HG03139 (cell line): ENCODE measurements at regions not wholly inside any gene's neighbourhood (a gene's known extent, or its start where the extent isn't known, plus 50 kb on each side); places are given as distances from the start of the nearest gene placed in this dataset.
A peak's percentile ranks its signal among the peaks of the same experiment; 100 is the strongest.
"Not testable (repeated sequence)": the region's sequence is repeated elsewhere in the genome, so short reads cannot be mapped to it uniquely, and the experiment has no call there.

Source experiments
- ATAC-seq: cut with Tn5 transposase; IDR thresholded peaks from one replicate; pipeline ENCODE4 v1.9.1; 2021; ENCODE audit not compliant: unreplicated experiment

DNA sequence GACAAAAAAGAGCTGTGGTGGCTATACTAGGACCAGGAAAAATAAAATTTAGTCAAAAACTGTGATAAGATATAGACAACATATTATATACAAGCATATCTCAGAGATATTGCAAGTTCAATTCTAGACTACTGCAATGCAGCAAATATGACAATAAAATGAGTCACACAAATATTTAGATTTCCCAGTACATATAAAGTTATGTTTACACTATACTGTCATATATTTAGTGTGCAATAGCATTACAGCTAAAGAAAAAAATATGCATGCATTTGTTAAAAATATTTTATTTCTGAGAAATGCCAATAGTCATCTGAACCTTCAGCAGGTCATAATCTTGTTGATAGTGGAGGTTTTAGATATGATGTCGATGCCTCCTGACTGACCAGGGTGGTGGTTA lies 72.1 kb downstream of the AKR1C4 start:
- no peak for ATAC-seq

DNA sequence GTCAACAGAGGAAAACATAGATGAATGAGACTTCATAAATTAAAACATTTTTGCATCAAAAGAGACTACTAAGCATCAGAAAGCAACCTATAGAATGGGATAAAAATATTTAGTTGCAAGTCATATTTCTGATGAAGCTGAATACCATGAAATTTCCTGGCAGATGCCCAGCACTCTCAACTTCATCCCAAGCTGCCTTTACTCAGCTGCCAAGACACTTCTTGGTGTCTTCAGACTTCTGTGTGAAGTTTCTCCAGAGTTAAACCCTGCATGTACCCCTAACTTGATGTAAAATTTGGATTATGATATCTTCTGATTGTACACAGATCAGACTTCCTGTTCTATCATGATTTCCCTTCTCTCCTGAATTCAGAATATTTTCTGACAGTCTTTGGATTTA lies 73.2 kb downstream of the AKR1C4 start:
- ATAC-seq, result no peak

DNA sequence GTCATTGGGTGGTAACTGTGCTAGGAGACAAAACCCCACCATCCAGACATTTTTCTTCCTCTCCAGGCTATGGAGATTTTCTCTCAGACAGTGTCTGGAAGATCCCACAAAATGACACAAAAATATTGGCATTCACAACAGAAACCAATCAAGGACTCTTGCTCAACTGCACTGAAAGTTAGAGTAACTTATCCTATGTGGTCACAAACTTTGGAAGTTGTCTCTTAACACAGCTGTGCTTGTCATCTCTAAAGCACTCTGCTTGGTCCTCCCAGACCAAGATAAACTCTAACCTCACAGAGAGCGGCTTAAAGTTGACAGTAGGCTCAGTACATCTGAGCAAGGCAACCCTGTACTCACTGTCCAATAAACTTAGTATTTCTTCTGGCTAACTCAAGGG lies 74.9 kb downstream of the AKR1C4 start:
- ATAC-seq, result no peak

DNA sequence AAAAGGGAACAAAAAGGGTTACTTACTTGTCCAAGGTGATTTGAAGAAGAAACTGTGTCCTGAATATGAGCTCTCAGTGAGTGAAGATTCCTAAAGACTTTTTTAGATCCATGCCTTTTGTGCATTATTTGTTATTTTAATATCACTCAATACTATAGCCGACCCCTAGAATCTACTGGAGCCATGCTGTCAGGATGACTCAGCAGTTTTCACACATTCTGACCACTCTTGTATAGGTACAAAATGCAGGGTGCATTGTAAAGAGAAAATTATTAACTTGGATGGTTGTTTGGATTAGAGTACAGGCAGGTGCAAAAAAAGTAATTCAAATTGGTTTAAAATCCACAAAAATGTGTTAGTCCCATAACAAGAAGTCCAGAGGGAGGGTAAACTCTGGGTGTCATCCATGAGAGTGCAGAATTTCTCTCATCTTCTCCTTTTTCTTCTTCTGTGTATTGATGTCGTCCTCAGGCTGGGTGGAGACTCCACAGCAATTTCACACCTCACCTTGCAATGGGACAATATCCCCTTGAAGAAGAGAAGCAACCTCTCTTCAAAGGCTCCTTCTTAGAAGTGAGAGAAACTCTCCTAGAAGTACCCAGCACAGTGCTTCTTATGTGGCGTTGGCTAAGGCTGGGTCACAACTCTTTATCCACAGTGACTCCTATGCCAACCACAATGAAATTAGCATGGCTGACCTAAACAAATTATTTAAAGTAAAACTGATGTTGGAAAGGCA lies 75.6 kb downstream of the AKR1C4 start:
- ATAC-seq, result no peak

DNA sequence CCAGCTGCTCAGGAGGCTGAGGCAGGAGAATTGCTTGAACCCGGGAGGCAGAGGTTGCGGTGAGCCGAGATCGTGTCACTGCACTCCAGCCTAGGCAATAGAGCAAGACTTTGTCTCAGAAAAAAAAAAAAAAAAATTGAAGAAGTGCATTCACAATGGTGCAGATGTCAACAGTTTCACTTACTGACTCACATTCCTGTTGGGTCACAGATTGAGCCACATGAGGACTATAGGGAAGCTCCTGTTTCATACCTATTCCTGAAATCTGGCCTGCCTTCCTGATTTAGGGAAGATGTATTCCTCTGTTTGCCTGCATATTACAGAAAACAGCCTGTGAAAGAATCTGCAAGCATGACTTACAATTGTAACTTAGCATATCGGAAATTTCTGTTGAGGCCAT lies 78.2 kb downstream of the AKR1C4 start:
- ATAC-seq, result no peak

DNA sequence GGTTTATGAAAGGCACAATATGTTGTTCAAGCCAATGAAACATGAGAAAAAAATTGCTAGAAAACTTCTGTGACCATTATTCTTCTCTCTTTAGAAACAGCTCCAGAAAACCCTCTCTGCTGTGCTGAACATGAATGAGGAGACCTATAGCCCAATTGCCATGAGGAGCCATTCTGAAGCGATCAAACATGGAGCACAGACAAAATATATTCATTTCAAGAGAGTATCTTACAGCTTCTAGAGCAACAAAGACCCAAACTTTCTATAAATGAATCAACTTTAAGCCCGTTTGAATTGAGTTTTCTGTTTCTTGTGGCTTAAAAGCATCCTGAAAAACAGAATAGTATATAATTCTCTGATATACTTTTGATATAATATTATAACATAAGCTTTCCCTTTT lies 83.4 kb upstream of the UCN3 start:
- ATAC-seq, result no peak

DNA sequence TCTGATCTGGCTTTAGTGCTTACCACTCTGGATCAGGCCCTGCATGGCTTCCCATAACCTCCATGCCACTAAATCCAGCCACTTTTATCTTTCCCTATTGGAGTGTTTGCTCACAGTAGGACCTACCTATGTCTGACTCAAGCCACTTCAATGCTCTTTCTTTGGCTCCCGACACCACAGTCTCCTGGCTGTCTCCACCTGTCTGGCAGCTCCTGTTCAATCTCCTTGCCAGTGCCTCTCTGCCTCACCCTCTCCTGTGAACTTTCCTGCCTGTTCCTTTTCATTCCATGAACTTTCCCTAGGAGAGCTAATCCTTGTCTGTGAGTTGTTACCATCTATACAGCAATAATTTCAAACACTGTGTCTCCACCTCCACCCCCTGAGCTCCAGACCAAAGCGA lies 82.6 kb upstream of the UCN3 start:
- no peak for ATAC-seq

DNA sequence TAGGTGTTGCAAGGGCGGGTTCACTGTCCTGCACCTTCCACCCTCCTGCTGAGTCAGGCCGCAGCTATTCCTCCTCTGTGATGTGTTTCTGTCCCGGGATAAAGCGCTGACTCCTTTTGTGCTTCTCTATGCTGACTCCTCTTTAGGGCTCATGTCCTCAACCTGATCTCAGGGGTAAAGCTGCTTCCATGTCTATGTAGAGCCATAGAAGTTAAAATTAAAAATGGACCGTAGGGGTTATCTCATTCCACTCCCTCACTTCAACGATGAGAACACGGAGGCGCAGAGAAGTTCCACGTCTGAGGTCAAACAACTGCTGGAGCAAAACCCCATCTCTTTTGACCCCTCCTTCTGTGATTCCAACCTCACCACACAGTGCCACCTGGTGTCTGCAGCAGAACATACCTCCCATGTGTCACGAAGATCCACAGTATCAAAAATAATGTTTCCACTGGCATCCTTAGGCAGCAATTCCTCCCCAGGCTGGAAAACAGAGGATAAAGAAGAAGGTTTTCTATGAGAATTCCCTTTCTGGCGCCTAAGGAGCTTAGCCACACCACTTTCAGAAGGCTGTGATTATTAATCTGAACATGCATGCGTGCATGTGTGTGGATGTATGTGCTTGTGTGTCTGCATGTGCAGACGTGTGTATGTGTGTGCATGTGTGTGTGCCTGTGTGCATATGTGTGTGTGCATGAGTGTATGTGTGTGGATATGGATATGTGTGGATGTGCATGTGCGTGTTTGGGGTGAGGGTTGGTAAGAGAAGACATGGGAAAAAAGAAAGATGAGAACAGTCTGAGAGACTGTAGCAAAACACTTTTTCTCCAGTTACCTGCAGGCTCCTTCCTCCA lies 81.2 kb upstream of the UCN3 start:
- ATAC-seq, result peak; percentile 75

DNA sequence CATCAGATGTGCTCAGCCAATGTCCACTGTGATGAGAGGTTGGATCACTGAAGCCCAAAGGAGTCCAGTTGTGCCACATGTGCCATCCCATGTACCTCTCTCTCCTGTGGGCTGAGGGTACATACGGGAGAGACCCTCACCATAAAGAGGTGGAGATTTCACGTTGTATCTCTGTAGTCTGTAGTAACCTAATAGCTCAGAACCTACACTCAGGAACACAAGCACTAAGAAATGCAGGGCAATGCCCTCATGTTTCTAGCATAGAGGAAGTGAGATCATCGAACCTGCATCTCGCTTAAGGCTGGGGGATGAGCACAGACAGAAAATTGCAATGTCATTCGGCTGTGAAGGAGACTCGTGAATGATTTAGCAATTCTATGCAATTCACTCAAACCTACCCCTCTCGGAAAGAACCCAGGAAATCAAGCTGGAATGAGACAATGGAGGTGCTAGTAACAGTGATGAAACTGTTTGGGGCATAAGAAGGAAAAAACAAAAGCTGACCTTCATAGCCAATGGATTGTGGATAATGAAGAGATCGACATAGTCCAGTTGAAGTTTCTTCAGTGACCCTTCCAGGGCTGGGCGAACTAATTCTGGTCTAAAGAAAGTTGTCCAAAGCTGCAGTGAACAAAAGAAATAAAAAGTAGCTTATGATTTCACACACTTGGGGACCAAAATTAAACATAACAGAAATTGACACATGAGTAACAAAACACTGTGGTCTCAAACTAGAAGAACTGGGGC lies 80.3 kb upstream of the UCN3 start:
- ATAC-seq, result peak; percentile 78

DNA sequence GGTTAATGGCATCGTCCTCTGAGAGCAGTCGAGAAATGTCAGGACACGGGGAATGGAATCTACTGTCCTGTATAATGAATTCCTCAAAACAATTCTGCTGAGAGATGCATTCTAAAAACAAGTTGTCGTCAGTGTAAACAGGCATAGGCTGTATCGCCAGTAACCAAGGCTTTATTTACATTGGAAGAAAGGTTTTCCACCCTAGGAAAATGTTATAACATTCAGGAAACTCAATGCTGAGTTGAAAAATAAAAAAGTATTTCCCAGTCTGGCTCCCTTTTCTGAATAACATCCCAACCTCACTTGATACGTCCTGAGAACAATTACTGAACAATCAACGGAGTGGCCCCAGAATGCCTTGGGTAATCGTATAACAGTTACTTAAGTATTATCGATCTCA lies 79.6 kb upstream of the UCN3 start:
- ATAC-seq, result no peak

DNA sequence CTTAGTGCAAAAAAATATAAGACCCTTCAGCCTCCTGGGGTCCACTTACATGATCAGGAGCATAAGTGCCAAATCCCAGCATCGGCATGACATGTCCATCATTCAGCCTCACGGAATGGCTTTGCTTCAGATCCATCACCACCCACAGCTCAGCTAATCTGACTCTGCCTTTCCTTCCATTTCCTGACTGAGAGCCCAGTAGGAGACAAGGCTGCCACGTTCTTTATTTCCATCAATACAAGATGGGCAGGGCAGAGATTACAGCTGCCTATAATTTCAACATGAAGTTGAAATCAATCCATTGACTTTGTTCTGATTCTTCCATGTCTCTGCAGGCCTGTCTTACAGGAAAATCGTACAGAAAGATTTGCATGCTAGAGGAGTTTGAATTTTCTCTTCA lies 76.4 kb upstream of the UCN3 start:
- ATAC-seq, result no peak

DNA sequence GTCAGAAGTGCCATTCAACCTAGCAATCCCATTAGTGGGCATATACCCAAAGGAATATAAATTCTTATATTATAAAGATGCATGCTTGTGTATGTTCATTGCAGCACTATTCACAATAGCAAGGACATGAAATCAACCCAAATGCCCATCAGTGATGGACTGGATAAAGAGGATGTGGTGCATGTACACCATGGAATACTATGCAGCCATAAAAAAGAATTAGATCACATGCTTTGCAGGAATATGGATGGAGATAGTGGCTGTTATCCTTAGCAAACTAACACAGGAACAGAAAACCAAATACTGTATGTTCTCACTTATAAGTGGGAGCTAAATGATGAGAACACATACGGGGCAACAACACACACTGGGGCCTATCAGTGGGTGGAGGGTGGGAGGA lies 75.5 kb upstream of the UCN3 start:
- ATAC-seq, result not testable (repeated sequence)

DNA sequence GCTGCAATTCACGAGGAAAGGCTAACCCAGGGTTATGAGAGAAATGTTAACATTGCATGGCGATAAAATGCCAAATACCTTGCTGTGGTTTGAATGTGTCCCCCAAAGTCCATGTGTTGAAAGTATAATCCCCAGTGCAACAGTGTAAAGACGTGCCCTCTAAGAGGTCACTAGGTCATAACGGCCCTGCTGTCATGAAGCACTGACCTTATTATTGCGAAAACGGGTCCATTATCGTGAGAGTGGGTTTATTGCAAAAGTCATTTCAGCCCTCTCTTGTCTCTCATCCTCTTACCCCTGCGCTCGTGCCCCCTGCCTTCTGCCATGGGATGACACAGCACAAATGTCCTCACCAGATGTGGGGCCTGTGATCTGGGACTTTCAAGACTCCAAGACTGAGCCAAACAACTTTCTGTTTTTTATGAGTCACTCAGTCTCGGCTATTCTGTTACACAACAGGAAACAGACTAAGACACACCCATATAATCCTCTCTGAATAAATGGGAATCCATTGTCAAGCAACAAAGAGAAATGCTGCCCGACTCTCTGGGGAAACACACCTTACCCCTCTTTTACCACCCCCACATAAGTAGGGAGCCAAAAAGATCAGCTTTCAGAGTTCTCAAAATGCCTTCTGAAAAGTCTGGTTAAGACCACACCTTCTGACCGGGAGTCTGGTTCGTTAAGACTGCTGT lies 73.1 kb upstream of the UCN3 start:
- no peak for ATAC-seq

DNA sequence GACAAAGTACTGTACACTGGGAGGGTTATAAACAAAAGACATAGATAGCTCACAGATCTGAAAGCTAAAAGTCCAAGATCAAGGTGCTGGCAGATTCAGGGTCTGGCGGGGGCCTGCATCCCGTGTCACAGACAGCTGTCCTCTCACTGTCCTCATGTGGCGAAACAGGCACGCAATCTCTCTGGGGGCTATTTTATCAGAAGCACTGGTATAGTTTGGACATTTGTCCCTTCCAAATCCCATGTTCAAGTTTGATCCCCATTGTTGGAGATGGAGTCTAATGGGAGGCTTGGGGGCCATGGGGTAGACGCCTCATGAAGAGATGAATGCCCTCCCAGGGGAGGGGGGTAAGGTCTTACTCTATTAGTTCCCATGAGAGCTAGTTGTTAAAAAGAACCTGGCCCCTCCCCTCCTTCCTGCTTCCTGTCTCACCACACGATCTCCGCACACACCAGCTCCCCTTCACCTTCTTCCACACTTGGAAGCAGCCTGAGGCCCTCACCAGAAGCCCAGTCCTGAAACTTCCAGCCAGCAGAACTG lies 72.5 kb upstream of the UCN3 start:
- ATAC-seq, result no peak

DNA sequence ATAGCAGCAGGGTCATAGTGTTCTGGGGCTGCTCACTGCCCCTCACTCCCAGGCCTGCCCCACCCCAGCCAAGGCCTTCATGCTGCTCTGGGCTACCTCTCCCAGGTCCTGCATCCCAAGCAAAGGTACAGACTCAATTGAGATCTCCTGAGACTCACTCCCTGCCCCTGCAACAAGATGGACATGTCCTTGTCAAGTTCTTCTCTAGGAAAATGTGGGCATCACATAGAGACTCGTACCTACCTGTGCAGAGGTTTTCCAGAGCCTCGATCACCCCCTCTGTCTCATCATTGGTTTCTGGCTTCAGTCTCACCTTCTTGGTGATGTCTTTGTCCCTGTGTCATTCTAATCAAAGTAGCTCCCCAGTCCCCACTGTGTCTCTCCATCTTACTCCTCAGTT lies 71.8 kb upstream of the UCN3 start:
- ATAC-seq, result not testable (repeated sequence)

DNA sequence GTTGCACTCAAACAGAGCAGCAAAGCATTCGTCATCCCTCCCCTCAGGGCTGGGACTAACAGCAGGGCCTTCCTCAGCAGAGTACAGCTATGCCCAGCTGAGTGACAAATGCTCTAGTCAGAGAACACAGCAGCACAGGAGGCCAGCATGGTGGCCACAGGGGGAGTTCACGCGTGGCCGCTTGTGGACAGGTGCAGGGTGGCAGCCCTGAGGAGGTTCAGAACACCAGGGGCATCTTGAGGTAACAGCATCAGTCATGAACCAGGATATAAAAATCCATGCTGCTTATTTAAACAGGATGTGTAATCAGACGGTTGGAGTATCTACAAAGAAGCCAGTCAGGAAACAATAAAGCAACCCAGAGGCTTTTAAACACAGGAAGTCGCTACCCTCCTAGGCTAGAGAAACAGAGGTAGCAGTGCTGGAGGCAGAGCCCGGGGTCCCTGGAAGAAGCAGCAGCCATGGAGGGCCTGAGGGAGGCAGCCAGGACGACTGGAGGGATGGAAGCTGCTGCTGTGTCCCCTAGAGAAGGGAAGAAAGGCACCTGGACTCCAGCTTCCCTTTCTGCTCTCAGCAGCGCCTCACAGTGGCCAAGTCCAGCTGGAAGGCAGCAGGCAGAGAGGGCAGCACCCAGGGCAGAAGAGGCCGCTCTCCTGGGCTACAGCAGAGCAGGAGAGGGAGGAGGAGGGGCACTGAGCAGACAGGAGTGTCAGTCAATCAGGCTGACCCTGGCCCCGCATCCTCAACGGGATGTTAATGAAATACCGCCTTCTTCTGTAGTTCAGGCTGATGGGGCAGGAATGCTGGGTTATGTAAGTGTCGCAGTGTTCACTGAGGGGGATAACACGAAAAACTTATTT lies 70.8 kb upstream of the UCN3 start:
- ATAC-seq, result no peak

DNA sequence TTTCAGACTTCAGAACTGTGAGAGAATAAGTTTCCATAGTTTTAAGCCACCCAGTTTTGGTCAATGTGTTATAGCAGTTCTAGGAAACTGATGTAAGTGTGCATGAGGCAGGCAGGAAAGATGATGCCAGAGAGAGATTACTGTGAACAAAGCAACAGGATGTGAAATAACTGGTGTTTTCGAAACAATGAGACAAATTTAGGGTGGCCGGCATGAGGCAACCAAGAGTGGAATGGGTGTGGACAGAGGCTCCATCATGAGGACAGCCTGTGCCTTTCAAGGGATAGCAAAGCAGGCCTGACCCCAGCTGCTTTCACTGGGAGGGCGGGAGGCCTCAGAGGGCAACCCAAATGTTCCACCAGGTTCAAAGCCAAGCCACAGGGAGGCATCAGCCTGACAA lies 67.3 kb upstream of the UCN3 start:
- ATAC-seq, result no peak

DNA sequence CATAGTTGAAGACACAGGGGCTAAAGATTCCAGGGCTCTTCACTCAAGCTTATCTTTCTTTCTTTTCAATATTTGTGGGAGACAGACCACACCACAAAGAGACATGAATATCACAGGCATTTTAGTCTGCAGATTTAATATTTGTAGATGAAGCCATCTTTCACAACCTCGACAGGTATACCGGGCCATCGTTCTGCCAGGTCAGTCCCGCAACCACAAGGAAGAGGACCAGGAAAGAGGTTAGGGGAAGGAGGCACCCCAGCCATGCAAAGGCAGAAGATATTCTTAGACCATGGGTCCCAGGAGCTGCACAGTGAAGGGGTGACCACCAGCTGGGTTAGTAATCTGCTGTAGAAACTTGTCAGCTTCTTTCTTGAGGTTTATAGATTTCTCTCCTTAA lies 66.8 kb upstream of the UCN3 start:
- ATAC-seq, result no peak

DNA sequence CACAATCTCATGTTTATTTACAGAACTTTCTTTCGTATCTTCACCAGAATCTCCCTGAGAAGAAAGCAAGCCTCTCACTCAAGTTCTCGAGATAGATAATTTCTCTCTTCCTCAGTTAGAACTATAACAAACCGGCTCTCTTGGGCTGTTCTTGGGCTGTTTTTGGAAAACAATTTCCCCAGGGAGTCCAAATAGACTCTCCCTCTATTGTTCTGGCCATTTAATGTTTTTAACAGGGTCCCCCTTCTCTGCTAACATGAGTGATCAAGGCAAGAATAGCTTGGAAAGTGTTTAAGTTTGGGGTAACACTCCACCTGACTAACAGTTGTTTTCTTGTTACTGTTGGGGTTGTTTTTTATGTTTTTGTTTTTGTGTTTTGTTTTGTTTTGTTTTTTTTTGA lies 64.8 kb upstream of the UCN3 start:
- ATAC-seq, result no peak

DNA sequence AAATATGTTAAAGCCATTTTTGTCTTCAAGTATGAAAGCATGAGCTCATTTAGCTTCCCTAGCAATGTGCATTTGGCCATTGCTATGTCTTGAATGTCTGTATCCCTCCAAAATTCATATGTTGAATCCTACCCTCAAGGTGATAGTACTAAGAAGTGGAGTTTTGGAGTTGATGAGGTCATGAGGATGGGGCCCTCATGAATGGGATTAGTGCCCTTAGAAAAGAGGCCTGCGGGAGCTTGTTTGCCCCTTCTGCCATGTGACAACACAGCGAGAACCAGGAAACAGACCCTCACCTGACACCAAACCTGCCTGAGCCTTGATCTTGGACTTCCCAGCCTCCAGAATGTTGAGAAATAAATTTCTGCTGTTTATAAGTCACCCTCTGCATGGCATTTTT lies 61.3 kb upstream of the UCN3 start:
- no peak for ATAC-seq
